ENCODE measurements at regions not wholly inside any gene's neighbourhood (a gene's known extent, or its start where the extent isn't known, plus 50 kb on each side); places are given as distances from the start of the nearest gene placed in this dataset.

GRCh38 chr2:40654346-40654745 is 202.5 kb upstream of the SLC8A1 start:
- TF ChIP-seq TAF1 (conservative IDR thresholded peaks at IDR 0.05) (no peak), CTCF (IDR thresholded peaks at IDR 0.05; ENCODE audit: low read depth, low read length, missing input control) (no peak), HNF4A (conservative IDR thresholded peaks at IDR 0.05) (no peak), JUND (IDR thresholded peaks at IDR 0.05) (no peak), MAX (IDR thresholded peaks at IDR 0.05) (no peak)
- TF ChIP-seq, protein P1, sequence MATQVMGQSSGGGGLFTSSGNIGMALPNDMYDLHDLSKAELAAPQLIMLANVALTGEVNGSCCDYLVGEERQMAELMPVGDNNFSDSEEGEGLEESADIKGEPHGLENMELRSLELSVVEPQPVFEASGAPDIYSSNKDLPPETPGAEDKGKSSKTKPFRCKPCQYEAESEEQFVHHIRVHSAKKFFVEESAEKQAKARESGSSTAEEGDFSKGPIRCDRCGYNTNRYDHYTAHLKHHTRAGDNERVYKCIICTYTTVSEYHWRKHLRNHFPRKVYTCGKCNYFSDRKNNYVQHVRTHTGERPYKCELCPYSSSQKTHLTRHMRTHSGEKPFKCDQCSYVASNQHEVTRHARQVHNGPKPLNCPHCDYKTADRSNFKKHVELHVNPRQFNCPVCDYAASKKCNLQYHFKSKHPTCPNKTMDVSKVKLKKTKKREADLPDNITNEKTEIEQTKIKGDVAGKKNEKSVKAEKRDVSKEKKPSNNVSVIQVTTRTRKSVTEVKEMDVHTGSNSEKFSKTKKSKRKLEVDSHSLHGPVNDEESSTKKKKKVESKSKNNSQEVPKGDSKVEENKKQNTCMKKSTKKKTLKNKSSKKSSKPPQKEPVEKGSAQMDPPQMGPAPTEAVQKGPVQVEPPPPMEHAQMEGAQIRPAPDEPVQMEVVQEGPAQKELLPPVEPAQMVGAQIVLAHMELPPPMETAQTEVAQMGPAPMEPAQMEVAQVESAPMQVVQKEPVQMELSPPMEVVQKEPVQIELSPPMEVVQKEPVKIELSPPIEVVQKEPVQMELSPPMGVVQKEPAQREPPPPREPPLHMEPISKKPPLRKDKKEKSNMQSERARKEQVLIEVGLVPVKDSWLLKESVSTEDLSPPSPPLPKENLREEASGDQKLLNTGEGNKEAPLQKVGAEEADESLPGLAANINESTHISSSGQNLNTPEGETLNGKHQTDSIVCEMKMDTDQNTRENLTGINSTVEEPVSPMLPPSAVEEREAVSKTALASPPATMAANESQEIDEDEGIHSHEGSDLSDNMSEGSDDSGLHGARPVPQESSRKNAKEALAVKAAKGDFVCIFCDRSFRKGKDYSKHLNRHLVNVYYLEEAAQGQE (IDR thresholded peaks at IDR 0.05): no peak
